GM12892 (cell line): ENCODE measurements at regions not wholly inside any gene's neighbourhood (a gene's known extent, or its start where the extent isn't known, plus 50 kb on each side); places are given as distances from the start of the nearest gene placed in this dataset.

Experiments
- POLR2A ChIP-seq: IDR thresholded peaks from 2 replicates; pipeline ENCODE4 v1.6.1; 2011; ENCODE audit warnings: low read depth, low read length, control low read depth
- POLR2AphosphoS5 ChIP-seq: IDR thresholded peaks from 2 replicates; pipeline ENCODE4 v1.6.1; 2011; ENCODE audit warnings: low read depth, low read length, control low read depth

DNA sequence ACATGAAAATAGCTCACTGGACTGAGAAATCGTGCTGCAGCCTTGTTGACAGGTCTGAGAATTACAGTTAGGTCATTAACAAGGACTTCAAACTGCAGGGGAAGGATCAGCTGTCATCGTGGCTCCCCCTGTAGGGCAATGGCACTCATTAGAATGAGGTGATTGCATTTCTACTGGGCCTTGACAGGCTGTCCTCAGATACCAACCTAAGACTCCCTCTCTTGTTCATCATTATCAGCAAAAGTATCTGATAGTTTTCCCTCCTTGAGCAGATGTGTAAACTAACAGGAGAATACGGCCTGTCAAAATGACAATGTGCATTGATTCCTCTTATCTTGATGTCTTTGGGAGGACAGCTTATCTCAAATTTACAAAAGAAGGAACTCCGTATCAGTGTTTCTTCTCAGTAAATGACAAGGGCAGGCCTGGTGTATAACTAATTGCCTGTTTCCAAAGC is 648.5 kb upstream of the LRRN3 start:
- TF ChIP-seq POLR2AphosphoS5 (no peak), POLR2A (no peak)
